HCT116 (cell line): ENCODE measurements at regions not wholly inside any gene's neighbourhood (a gene's known extent, or its start where the extent isn't known, plus 50 kb on each side); places are given as distances from the start of the nearest gene placed in this dataset.

ENCODE experiments used
- CEBPB ChIP-seq: IDR thresholded peaks from 2 replicates; pipeline ENCODE4 v1.6.1; 2012; ENCODE audit warnings: low read depth
- CTCF ChIP-seq, 3 experiments: fragments of 200-600 bp in 1 of 3; sonication (generic) in 1 of 3; IDR thresholded peaks in 2 of 3; conservative IDR thresholded peaks in 1 of 3; 2 replicates each; pipeline ENCODE4 v1.5.1; 2012 to 2017; ENCODE audit warnings: low read depth in 2 of 3, low read length in 2 of 3, antibody characterized with exemption in 1 of 3, borderline replicate concordance in 1 of 3, control low read depth in 1 of 3, mild to moderate bottlenecking in 1 of 3, mixed read lengths in 1 of 3, mixed run types in 1 of 3, moderate library complexity in 1 of 3; ENCODE audit not compliant: insufficient read depth in 1 of 3
- ELF1 ChIP-seq: IDR thresholded peaks from 2 replicates; pipeline ENCODE4 v1.6.1; 2012; ENCODE audit warnings: low read depth, borderline replicate concordance
- EZH2 ChIP-seq: fragments of 200-600 bp; sonication (generic); IDR thresholded peaks from 2 replicates; pipeline ENCODE4 v1.6.1; 2017; ENCODE audit warnings: antibody characterized with exemption, mixed run types
- JUND ChIP-seq: IDR thresholded peaks from 2 replicates; pipeline ENCODE4 v1.6.1; 2012
- MAX ChIP-seq: IDR thresholded peaks from 2 replicates; pipeline ENCODE4 v1.6.1; 2012
- POLR2A ChIP-seq: IDR thresholded peaks from 2 replicates; pipeline ENCODE4 v1.7.0; 2011; ENCODE audit warnings: borderline replicate concordance; ENCODE audit not compliant: insufficient read depth, insufficient read length; ENCODE audit errors: extremely low read depth
- POLR2AphosphoS5 ChIP-seq: IDR thresholded peaks from 2 replicates; pipeline ENCODE4 v1.6.1; 2011; ENCODE audit warnings: mild to moderate bottlenecking, low read depth, low read length, moderate library complexity
- REST ChIP-seq: IDR thresholded peaks from 2 replicates; pipeline ENCODE4 v1.6.1; 2012; ENCODE audit warnings: low read depth
- SIN3A ChIP-seq: IDR thresholded peaks from 2 replicates; pipeline ENCODE4 v1.6.1; 2012; ENCODE audit warnings: low read depth
- SP1 ChIP-seq: IDR thresholded peaks from 2 replicates; pipeline ENCODE4 v1.6.1; 2012; ENCODE audit warnings: low read depth
- SRF ChIP-seq: IDR thresholded peaks from 2 replicates; pipeline ENCODE4 v1.6.1; 2012; ENCODE audit warnings: low read depth
- ZBTB33 ChIP-seq: IDR thresholded peaks from 2 replicates; pipeline ENCODE4 v1.6.1; 2011; ENCODE audit warnings: mild to moderate bottlenecking, low read length, moderate library complexity; ENCODE audit not compliant: insufficient replicate concordance; ENCODE audit errors: extremely low read depth
- ZNF274 ChIP-seq: fragments of 200-500 bp; sonication (Bioruptor generic); IDR thresholded peaks from 2 replicates; pipeline ENCODE4 v1.6.1; 2014; ENCODE audit warnings: mild to moderate bottlenecking, low read depth, low read length, inconsistent platforms

- no peak for TF ChIP-seq CTCF (IDR thresholded peaks at IDR 0.05 in 2 of 3, conservative IDR thresholded peaks at IDR 0.05 in 1 of 3; ENCODE audit: borderline replicate concordance in 1 of 3, insufficient read depth in 1 of 3, low read depth in 2 of 3, low read length in 2 of 3)
- TF ChIP-seq POLR2AphosphoS5 = no peak
- TF ChIP-seq CEBPB = no peak
- TF ChIP-seq POLR2A = no peak
- no peak for TF ChIP-seq SP1
- no peak for TF ChIP-seq REST
- TF ChIP-seq ELF1 = no peak
- TF ChIP-seq ZBTB33 = no peak
- no peak for TF ChIP-seq EZH2
- no peak for TF ChIP-seq MAX
- no peak for TF ChIP-seq SIN3A
- TF ChIP-seq SRF = no peak
- TF ChIP-seq ZNF274 = no peak
- no peak for TF ChIP-seq JUND
Observed at GRCh38 chr12:107287436-107288413, 194.4 kb upstream of the CRY1 start.
